RWPE2 (cell line): ENCODE measurements at regions not wholly inside any gene's neighbourhood (a gene's known extent, or its start where the extent isn't known, plus 50 kb on each side); places are given as distances from the start of the nearest gene placed in this dataset.

Experiments used
- ATAC-seq: fragments of 200-7000 bp; cut with Tn5 transposase; 3 replicates; pipeline ENCODE4 v1.9.1; 2021; ENCODE audit warnings: low read depth
- DNase-seq: peaks from one replicate; pipeline ENCODE4 v3.0.0-alpha.2; 2020; ENCODE audit warnings: low spot score
- H3K27ac ChIP-seq: fragments of 450-650 bp; 2 replicates; pipeline ENCODE4 v1.5.1; 2017; ENCODE audit warnings: mild to moderate bottlenecking; ENCODE audit not compliant: poor library complexity, severe bottlenecking
- H3K27me3 ChIP-seq: fragments of 250-450 bp; sonication (Bioruptor Pico); 2 replicates; pipeline ENCODE4 v1.5.1; 2021; ENCODE audit warnings: mild to moderate bottlenecking, moderate library complexity; ENCODE audit not compliant: insufficient read depth, poor library complexity, severe bottlenecking
- H3K36me3 ChIP-seq: fragments of 250-450 bp; sonication (Bioruptor Pico); 2 replicates; pipeline ENCODE4 v1.5.1; 2020; ENCODE audit warnings: low read depth, mild to moderate bottlenecking, moderate library complexity
- H3K4me1 ChIP-seq: fragments of 250-450 bp; sonication (Bioruptor Pico); 2 replicates; pipeline ENCODE4 v1.5.1; 2021; ENCODE audit warnings: mild to moderate bottlenecking, moderate library complexity; ENCODE audit not compliant: insufficient read depth, poor library complexity, severe bottlenecking
- H3K4me3 ChIP-seq: fragments of 250-450 bp; sonication (Bioruptor Pico); 2 replicates; pipeline ENCODE4 v1.5.1; 2021; ENCODE audit warnings: mild to moderate bottlenecking, moderate library complexity; ENCODE audit not compliant: severe bottlenecking
- H3K9me3 ChIP-seq: fragments of 250-450 bp; sonication (Bioruptor Pico); 2 replicates; pipeline ENCODE4 v1.5.1; 2021; ENCODE audit warnings: mild to moderate bottlenecking, moderate library complexity; ENCODE audit not compliant: severe bottlenecking
- TF ChIP-seq, protein P1 (sequence below): fragments of 450-650 bp; IDR thresholded peaks from one replicate; pipeline ENCODE4 v1.5.1; 2017; ENCODE audit warnings: mild to moderate bottlenecking, moderate library complexity; ENCODE audit not compliant: poor library complexity, severe bottlenecking

DNA sequence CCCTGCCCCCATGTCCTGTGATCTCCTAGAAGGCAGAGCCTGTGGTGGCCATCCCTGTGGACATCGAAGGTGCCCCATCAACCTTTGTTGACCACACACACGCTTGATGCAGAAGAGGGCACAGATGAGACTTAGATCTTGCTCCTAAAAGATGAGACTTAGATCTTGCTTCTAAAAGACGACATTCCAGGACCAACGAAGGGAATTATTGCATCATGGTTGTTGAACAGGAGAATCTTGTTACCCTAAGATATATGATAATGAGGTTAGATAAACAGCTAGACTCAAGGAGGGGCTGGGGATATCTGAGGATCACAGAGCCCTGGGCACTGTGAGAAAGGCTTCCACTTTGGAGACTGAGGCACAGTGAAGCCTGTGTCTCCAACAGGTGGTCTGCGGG is 91.1 kb upstream of the WSCD2 start:
- Histone ChIP-seq H3K4me3 (no peak overlapping the region), H3K9me3 (no peaks in the 10 kb centered on the region), H3K27me3 (no peaks in the 10 kb centered on the region), H3K36me3 (no peaks in the 10 kb centered on the region), H3K27ac (no peak overlapping the region), H3K4me1 (no peaks in the 10 kb centered on the region)
- ATAC-seq (no peak), DNase-seq (no peak)
- TF ChIP-seq, protein P1, sequence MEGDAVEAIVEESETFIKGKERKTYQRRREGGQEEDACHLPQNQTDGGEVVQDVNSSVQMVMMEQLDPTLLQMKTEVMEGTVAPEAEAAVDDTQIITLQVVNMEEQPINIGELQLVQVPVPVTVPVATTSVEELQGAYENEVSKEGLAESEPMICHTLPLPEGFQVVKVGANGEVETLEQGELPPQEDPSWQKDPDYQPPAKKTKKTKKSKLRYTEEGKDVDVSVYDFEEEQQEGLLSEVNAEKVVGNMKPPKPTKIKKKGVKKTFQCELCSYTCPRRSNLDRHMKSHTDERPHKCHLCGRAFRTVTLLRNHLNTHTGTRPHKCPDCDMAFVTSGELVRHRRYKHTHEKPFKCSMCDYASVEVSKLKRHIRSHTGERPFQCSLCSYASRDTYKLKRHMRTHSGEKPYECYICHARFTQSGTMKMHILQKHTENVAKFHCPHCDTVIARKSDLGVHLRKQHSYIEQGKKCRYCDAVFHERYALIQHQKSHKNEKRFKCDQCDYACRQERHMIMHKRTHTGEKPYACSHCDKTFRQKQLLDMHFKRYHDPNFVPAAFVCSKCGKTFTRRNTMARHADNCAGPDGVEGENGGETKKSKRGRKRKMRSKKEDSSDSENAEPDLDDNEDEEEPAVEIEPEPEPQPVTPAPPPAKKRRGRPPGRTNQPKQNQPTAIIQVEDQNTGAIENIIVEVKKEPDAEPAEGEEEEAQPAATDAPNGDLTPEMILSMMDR = no peak

DNA sequence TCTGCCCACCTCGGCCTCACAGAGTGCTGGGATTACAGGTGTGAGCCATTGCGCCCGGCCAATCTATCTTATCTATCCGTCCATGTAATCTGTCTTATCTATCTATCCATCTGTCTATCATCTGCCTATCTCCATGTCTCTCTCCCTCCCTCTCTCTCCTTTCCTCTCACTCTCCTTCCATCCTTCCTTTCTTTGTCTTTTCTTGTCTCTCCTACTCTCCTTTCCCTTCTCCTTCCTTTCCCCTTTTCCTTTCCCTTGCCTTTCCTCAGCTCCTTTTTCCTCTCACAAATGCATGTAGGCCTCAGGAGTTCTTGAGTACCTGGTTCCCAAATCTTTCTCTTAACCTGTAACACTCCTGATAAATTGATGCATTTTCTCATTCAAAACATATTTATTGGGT is 89.3 kb upstream of the WSCD2 start:
- DNase-seq (no peak), ATAC-seq (no peak)
- TF ChIP-seq, protein P1 = no peak
- Histone ChIP-seq H3K27ac (no peak overlapping the region), H3K36me3 (no peaks in the 10 kb centered on the region), H3K4me3 (no peak overlapping the region), H3K27me3 (peaks cover 1% of the 10 kb centered on the region), H3K9me3 (no peaks in the 10 kb centered on the region), H3K4me1 (no peaks in the 10 kb centered on the region)

DNA sequence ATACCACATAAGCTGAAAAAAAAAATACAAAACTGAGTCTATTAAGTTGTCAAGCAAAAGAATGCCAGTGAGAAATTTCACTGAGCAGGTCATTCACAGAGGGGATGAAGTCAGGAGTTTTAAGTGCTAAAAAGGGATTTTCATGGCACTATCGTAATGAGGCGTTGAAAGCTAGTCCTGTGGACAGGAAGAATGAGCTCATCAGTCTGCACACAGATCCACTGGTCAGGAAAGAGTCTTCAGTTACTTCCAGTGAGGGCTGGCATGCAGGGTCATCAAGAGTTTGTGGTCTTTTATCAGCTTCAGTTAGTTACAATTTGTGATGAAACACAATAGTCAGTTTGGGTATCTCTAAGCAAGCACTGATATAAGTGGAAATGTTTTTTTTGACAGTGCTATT is 88.1 kb upstream of the WSCD2 start:
- H3K27ac ChIP-seq = no peak overlapping the region
- no peak overlapping the region for H3K4me3 ChIP-seq
- no peaks in the 10 kb centered on the region for H3K36me3 ChIP-seq
- DNase-seq (no peak), ATAC-seq (no peak)
- TF ChIP-seq, protein P1 = no peak
- no peaks in the 10 kb centered on the region for H3K9me3 ChIP-seq
- no peaks in the 10 kb centered on the region for H3K4me1 ChIP-seq
- H3K27me3 ChIP-seq = peaks cover 4% of the 10 kb centered on the region

DNA sequence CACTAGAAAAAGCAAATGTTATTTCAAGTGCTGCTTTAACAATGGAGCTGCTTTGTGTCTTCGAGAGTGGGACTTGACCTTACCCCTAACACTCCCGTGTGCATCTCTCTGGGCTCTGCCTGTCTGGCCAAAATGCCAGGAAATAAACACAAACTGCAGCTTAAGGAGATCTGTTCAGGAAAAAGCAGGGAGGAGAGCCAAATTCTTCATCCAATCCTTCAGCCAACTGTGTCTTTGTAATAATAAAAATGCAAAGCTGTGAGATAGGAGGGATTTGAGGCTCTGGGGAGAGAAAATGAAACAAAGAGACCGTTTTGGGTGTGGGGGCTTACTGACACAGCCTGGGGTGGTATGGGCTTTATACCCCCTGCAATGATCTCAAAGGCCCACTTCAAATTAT is 85.8 kb upstream of the WSCD2 start:
- Histone ChIP-seq H3K4me3 (no peak overlapping the region), H3K27me3 (peaks cover 4% of the 10 kb centered on the region), H3K4me1 (no peaks in the 10 kb centered on the region), H3K36me3 (no peaks in the 10 kb centered on the region), H3K9me3 (no peaks in the 10 kb centered on the region), H3K27ac (no peak overlapping the region)
- no peak for DNase-seq
- no peak for ATAC-seq
- TF ChIP-seq, protein P1 = no peak

DNA sequence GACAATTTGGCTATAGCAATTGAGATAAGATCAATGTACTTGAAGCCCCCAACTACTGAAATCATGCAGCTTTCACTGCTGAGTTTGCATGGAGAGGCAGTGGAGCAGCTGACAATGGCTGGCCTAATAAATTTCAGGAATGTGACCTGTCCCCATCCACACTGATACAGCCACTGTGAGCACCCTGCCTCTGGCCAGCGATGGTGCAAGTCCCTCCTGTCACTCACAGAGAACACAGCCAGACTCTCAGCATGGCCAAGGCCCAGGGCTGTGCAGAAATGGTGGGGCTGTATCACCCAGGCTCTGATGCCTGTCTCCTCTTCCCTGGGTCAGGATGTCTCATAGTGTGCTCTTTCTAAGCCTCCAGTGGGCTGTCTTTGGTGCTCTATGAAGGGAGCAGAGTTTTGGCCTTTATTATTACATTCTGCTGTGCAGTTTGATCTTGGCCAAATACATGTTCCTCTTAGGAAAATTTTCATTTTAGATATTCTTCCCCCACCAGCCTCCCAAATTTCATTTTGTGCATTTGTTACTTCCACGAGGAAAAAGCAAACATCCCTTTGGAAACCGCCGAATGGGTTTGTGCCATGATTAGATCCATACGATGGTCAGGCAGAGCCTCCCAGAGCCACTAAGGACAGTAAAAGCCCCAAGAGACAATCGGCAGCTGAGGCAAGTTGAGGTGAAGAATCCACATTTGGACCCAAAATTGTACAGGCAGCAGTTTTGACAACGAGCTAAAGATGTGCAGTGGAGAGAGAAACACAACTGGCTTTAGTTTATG is 85.1 kb upstream of the WSCD2 start:
- H3K27ac ChIP-seq = no peak overlapping the region
- no peak for DNase-seq
- no peaks in the 10 kb centered on the region for H3K36me3 ChIP-seq
- no peaks in the 10 kb centered on the region for H3K9me3 ChIP-seq
- no peak for ATAC-seq
- TF ChIP-seq, protein P1 = no peak
- H3K4me1 ChIP-seq = no peaks in the 10 kb centered on the region
- no peak overlapping the region for H3K4me3 ChIP-seq
- H3K27me3 ChIP-seq = peaks cover 4% of the 10 kb centered on the region
